Activated CD4-positive, alpha-beta memory T cell treated with anti-CD3 and anti-CD28 coated beads for 36 hours (primary cell): ENCODE measurements at regions not wholly inside any gene's neighbourhood (a gene's known extent, or its start where the extent isn't known, plus 50 kb on each side); places are given as distances from the start of the nearest gene placed in this dataset.

Source experiments
- CTCF ChIA-PET: fragments of 350-600 bp; sonication (Branson Sonifier 250); formaldehyde crosslinking; loops from one replicate; lab custom pipeline; 2021; ENCODE audit warnings: antibody characterized with exemption, inconsistent platforms; lab: Charles Lee
- POLR2A ChIA-PET: fragments of 350-600 bp; sonication (Branson Sonifier 250); formaldehyde crosslinking; loops from one replicate; lab custom pipeline; 2021; ENCODE audit warnings: antibody characterized with exemption; lab: Charles Lee
- DNase-seq: peaks from one replicate; pipeline ENCODE4 v3.0.0-alpha.2; 2020
- H3K27ac Mint-ChIP-seq: one replicate; pipeline ENCODE4 v1.8.0; 2021; ENCODE audit warnings: mixed read lengths
- H3K27me3 Mint-ChIP-seq: one replicate; pipeline ENCODE4 v1.8.0; 2021; ENCODE audit warnings: mixed read lengths
- H3K36me3 Mint-ChIP-seq: one replicate; pipeline ENCODE4 v1.8.0; 2021; ENCODE audit warnings: mixed read lengths
- H3K4me1 Mint-ChIP-seq: one replicate; pipeline ENCODE4 v1.8.0; 2021; ENCODE audit warnings: low read depth, mixed read lengths
- H3K4me3 Mint-ChIP-seq: one replicate; pipeline ENCODE4 v1.8.0; 2021; ENCODE audit warnings: mild to moderate bottlenecking, mixed read lengths
- H3K9me3 Mint-ChIP-seq: one replicate; pipeline ENCODE4 v1.8.0; 2021; ENCODE audit warnings: mixed read lengths
- intact Hi-C: fragments of 100-400 bp; cut with micrococcal nuclease; formaldehyde crosslinking; loops from one replicate; pipeline ENCODE4 v1.15.1; 2023

DNA sequence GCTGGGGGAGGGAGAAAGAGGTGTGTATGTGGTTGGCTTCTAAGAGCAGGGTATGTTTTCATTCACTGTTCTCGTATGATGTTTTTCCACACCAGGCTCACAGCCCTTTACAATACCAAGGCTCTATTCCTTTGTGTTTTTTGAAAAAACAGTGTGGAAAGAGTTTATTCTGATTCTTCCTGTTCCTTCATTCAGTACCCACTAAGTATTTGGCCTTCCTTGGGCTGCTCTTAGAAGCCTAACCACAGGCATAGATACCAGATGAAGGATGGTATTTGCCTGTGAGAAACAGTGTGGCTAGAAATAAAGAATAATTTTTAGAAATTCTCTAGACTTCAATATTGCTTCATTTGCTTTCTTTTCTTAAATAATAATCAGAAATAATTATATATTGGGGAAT lies 518.0 kb upstream of the DIPK2B start:
- ChIA-PET CTCF (no interaction called here), POLR2A (no interaction called here)
- Mint-ChIP-seq H3K27ac (no peak overlapping the region), H3K27me3 (no peaks in the 10 kb centered on the region), H3K9me3 (no peaks in the 10 kb centered on the region), H3K4me3 (no peak overlapping the region), H3K36me3 (no peaks in the 10 kb centered on the region), H3K4me1 (peaks cover 42% of the 10 kb centered on the region)
- no peak for DNase-seq
- intact Hi-C loops = loop anchor here (10.0 kb wide), 1 partner anchor 204 kb away; no protein-coding TSS in a partner anchor

DNA sequence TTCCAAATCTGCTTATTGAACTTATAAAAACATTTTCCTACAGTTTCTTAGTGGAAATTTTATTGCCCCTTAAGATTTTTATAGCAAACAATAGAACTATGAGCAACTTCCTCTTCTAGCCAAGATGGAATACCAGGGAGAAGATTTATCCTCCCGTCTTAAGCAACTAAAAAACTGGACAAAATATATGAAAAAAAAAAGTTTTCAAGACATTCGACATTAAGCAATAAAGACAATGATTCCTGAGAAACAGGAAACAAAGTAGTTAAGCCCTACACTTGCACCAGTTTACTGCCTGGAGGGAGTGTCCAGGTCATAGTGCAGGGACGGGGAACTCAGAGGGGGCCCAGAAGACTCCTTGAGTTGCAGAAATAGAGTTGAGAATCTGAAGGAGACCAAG lies 516.1 kb upstream of the DIPK2B start:
- Mint-ChIP-seq H3K9me3 (no peaks in the 10 kb centered on the region), H3K27me3 (no peaks in the 10 kb centered on the region), H3K27ac (no peak overlapping the region), H3K4me1 (peaks cover 51% of the 10 kb centered on the region), H3K4me3 (no peak overlapping the region), H3K36me3 (no peaks in the 10 kb centered on the region)
- intact Hi-C loops = loop anchor here (10.0 kb wide), 1 partner anchor 202 kb away; no protein-coding TSS in a partner anchor
- ChIA-PET CTCF (no interaction called here), POLR2A (no interaction called here)
- DNase-seq = no peak

DNA sequence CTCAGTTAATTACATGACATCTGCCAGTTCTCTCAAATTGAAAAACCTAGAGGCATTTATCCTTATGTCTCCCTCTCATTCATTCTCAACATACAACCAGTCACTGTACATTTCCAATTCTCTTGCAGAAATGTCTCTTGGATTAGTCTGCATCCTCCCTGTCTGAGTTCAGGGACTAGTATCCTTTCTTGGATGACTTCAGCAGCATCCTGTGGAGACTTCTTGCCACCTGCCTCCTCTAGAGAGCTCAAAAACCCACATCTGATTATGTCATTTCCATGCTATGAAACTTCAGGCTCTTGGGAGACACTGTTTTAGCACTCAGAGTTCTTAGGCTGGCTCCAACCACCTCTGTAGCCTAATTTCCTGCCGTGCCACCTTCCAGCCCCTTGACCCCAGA lies 515.1 kb upstream of the DIPK2B start:
- no peaks in the 10 kb centered on the region for H3K27me3 Mint-ChIP-seq
- intact Hi-C loops = loop anchor here (10.0 kb wide), 1 partner anchor 201 kb away; no protein-coding TSS in a partner anchor
- H3K4me1 Mint-ChIP-seq = peaks cover 60% of the 10 kb centered on the region
- no peaks in the 10 kb centered on the region for H3K9me3 Mint-ChIP-seq
- CTCF ChIA-PET = no interaction called here
- H3K36me3 Mint-ChIP-seq = no peaks in the 10 kb centered on the region
- no peak overlapping the region for H3K4me3 Mint-ChIP-seq
- POLR2A ChIA-PET = interaction anchor here (1.0 to 1.5 kb wide), 2 partner anchors 28 to 52 kb away, joined by 3 read pairs; no protein-coding TSS in a partner anchor
- peak overlapping the region; percentile 50 for H3K27ac Mint-ChIP-seq
- no peak for DNase-seq

GRCh38 chrX:45714866-45715265 lies 514.2 kb upstream of the DIPK2B start:
- intact Hi-C loops = loop anchor here (5.0 to 10.0 kb wide), 2 partner anchors 137 to 200 kb away; no protein-coding TSS in a partner anchor
- Mint-ChIP-seq H3K27me3 (no peaks in the 10 kb centered on the region), H3K9me3 (no peaks in the 10 kb centered on the region), H3K4me1 (peaks cover 60% of the 10 kb centered on the region), H3K36me3 (no peaks in the 10 kb centered on the region), H3K27ac (peak overlapping the region; percentile 50), H3K4me3 (no peak overlapping the region)
- ChIA-PET POLR2A (interaction anchor here (0.9 to 1.5 kb wide), 3 partner anchors 29 to 52 kb away, joined by 3 to 4 read pairs (median 3); no protein-coding TSS in a partner anchor), CTCF (interaction anchor here (0.8 kb wide), 1 partner anchor 94 kb away, joined by 3 read pairs; no protein-coding TSS in a partner anchor)
- peak; percentile 42 for DNase-seq

GRCh38 chrX:45712067-45712466 lies 511.4 kb upstream of the DIPK2B start:
- H3K4me1 Mint-ChIP-seq = peaks cover 61% of the 10 kb centered on the region
- intact Hi-C loops = loop anchor here (5.0 to 10.0 kb wide), 2 partner anchors 140 to 197 kb away; no protein-coding TSS in a partner anchor
- DNase-seq = no peak
- ChIA-PET CTCF (no interaction called here), POLR2A (no interaction called here)
- H3K27ac Mint-ChIP-seq = no peak overlapping the region
- no peaks in the 10 kb centered on the region for H3K27me3 Mint-ChIP-seq
- no peaks in the 10 kb centered on the region for H3K36me3 Mint-ChIP-seq
- H3K9me3 Mint-ChIP-seq = no peaks in the 10 kb centered on the region
- H3K4me3 Mint-ChIP-seq = no peak overlapping the region

DNA sequence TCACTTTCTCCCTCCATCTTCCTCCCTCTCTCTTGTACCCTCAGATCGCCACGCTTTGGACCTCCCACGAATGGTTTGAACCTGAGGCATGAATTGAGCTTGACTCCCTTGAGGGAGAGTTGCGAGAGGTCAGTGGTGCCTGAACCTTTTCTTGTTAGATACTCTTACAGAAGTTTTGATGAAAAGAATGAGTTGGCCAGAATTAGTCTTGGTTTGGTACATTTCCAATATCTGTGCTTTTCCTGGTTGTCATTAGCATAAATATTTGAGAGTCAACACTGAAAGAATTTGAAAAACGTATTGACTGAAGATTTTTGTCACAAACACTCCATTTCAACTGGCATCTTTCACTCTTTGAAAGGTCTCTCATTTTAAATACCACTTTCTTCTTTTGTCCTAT lies 510.6 kb upstream of the DIPK2B start:
- Mint-ChIP-seq H3K27ac (no peak overlapping the region), H3K9me3 (no peaks in the 10 kb centered on the region), H3K36me3 (no peaks in the 10 kb centered on the region), H3K4me1 (peaks cover 59% of the 10 kb centered on the region), H3K4me3 (no peak overlapping the region), H3K27me3 (no peaks in the 10 kb centered on the region)
- DNase-seq = no peak
- POLR2A ChIA-PET = interaction anchor here (2.1 to 2.6 kb wide), 3 partner anchors 44 to 59 kb away, joined by 15 to 30 read pairs (median 19); no protein-coding TSS in a partner anchor
- CTCF ChIA-PET = interaction anchor here (1.2 kb wide), 1 partner anchor 31 kb away, joined by 3 read pairs; no protein-coding TSS in a partner anchor
- intact Hi-C loops = loop anchor here (2.0 to 10.0 kb wide), 3 partner anchors 14 to 196 kb away; no protein-coding TSS in a partner anchor

- CTCF ChIA-PET = interaction anchor here (1.0 to 1.3 kb wide), 5 partner anchors 32 to 100 kb away, joined by 3 to 5 read pairs (median 4); no protein-coding TSS in a partner anchor
- POLR2A ChIA-PET = interaction anchor here (1.1 to 2.6 kb wide), 10 partner anchors 45 to 264 kb away, joined by 3 to 30 read pairs (median 8); no protein-coding TSS in a partner anchor
- Mint-ChIP-seq H3K4me1 (peaks cover 49% of the 10 kb centered on the region), H3K27me3 (no peaks in the 10 kb centered on the region), H3K4me3 (peak overlapping the region; percentile 21), H3K9me3 (no peaks in the 10 kb centered on the region), H3K27ac (peak overlapping the region; percentile 78), H3K36me3 (no peaks in the 10 kb centered on the region)
- peak; percentile 79 for DNase-seq
- intact Hi-C loops = loop anchor here (1.0 to 10.0 kb wide), 7 partner anchors 10 to 195 kb away; no protein-coding TSS in a partner anchor
Observed at GRCh38 chrX:45710081-45710801, 509.6 kb upstream of the DIPK2B start.

GRCh38 chrX:45709381-45709780 lies 508.7 kb upstream of the DIPK2B start:
- Mint-ChIP-seq H3K4me1 (peaks cover 40% of the 10 kb centered on the region), H3K4me3 (no peak overlapping the region), H3K27me3 (no peaks in the 10 kb centered on the region), H3K27ac (peak overlapping the region; percentile 78), H3K9me3 (no peaks in the 10 kb centered on the region), H3K36me3 (no peaks in the 10 kb centered on the region)
- CTCF ChIA-PET = interaction anchor here (1.0 to 1.3 kb wide), 2 partner anchors 49 to 61 kb away, joined by 5 read pairs; no protein-coding TSS in a partner anchor
- intact Hi-C loops = no loop called here
- no peak for DNase-seq
- POLR2A ChIA-PET = interaction anchor here (1.1 to 2.6 kb wide), 6 partner anchors 46 to 142 kb away, joined by 5 to 30 read pairs (median 12); no protein-coding TSS in a partner anchor

DNA sequence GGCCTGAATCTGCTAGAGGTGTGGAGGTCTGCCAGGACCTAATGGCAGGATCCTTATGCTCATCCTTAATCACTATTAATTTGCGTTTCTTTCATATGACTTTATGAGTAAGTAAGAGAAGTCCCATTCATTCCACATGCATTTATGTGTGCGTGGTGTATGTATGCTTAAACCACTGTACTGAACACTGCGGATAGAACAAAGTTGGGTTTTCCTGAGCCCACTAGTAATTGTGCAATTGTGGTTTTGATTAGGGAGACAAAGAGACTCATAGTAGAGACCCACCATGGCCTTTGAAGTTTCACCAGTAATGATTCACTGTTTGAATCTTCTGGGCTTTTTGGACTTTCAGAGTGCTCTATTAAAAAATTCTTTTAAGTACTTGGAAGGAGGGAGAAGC lies 498.5 kb upstream of the DIPK2B start:
- H3K4me3 Mint-ChIP-seq = no peak overlapping the region
- no peaks in the 10 kb centered on the region for H3K27me3 Mint-ChIP-seq
- POLR2A ChIA-PET = no interaction called here
- H3K9me3 Mint-ChIP-seq = no peaks in the 10 kb centered on the region
- CTCF ChIA-PET = no interaction called here
- no peak for DNase-seq
- peaks cover 22% of the 10 kb centered on the region for H3K4me1 Mint-ChIP-seq
- H3K36me3 Mint-ChIP-seq = no peaks in the 10 kb centered on the region
- intact Hi-C loops = no loop called here
- H3K27ac Mint-ChIP-seq = no peak overlapping the region

- no peaks in the 10 kb centered on the region for H3K36me3 Mint-ChIP-seq
- H3K4me1 Mint-ChIP-seq = peaks cover 22% of the 10 kb centered on the region
- no peak for DNase-seq
- ChIA-PET POLR2A (no interaction called here), CTCF (no interaction called here)
- H3K9me3 Mint-ChIP-seq = no peaks in the 10 kb centered on the region
- H3K27ac Mint-ChIP-seq = no peak overlapping the region
- no peak overlapping the region for H3K4me3 Mint-ChIP-seq
- intact Hi-C loops = loop anchor here (2.0 kb wide), 1 partner anchor 13 kb away; no protein-coding TSS in a partner anchor
- no peaks in the 10 kb centered on the region for H3K27me3 Mint-ChIP-seq
Observed at GRCh38 chrX:45697591-45697990, 496.9 kb upstream of the DIPK2B start.

- CTCF ChIA-PET = no interaction called here
- H3K36me3 Mint-ChIP-seq = no peaks in the 10 kb centered on the region
- no peak overlapping the region for H3K27ac Mint-ChIP-seq
- DNase-seq = no peak
- no peaks in the 10 kb centered on the region for H3K9me3 Mint-ChIP-seq
- H3K27me3 Mint-ChIP-seq = no peaks in the 10 kb centered on the region
- peaks cover 22% of the 10 kb centered on the region for H3K4me1 Mint-ChIP-seq
- H3K4me3 Mint-ChIP-seq = no peak overlapping the region
- intact Hi-C loops = loop anchor here (2.0 kb wide), 1 partner anchor 14 kb away; no protein-coding TSS in a partner anchor
- POLR2A ChIA-PET = no interaction called here
Observed at GRCh38 chrX:45696736-45697135, 496.1 kb upstream of the DIPK2B start.

DNA sequence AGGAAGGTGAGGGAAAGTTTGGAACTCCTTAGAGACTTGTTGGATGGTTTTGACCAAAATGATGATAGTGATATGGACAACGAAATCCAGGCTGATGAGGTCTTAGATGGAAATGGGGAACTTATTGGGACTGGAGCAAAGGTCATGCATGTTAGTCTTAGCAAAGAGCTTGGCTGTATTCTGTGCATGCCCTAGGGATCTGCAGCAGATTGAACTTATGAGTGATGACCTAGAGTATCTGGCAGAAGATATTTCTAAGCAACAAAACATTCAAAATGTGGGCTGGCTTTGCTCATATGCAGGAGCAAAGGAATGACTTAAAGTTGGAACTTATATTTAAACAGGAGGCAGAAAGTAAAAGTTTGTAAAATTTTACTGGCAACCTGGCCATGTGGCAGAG lies 489.3 kb upstream of the DIPK2B start:
- Mint-ChIP-seq H3K4me1 (no peaks in the 10 kb centered on the region), H3K27me3 (no peaks in the 10 kb centered on the region), H3K9me3 (no peaks in the 10 kb centered on the region), H3K36me3 (no peaks in the 10 kb centered on the region), H3K27ac (no peak overlapping the region), H3K4me3 (no peak overlapping the region)
- ChIA-PET POLR2A (no interaction called here), CTCF (no interaction called here)
- intact Hi-C loops = no loop called here
- no peak for DNase-seq
